DMS 273 (cell line): ENCODE measurements at regions not wholly inside any gene's neighbourhood (a gene's known extent, or its start where the extent isn't known, plus 50 kb on each side); places are given as distances from the start of the nearest gene placed in this dataset.

ENCODE experiments used
- DNase-seq: peaks from one replicate; lab custom pipeline; 2025; ENCODE audit not compliant: unreplicated experiment; lab: John Stamatoyannopoulos, UW

- no peak for DNase-seq
Measured at GRCh38 chr14:85306024-85306423, 223.9 kb upstream of the FLRT2 start.

DNA sequence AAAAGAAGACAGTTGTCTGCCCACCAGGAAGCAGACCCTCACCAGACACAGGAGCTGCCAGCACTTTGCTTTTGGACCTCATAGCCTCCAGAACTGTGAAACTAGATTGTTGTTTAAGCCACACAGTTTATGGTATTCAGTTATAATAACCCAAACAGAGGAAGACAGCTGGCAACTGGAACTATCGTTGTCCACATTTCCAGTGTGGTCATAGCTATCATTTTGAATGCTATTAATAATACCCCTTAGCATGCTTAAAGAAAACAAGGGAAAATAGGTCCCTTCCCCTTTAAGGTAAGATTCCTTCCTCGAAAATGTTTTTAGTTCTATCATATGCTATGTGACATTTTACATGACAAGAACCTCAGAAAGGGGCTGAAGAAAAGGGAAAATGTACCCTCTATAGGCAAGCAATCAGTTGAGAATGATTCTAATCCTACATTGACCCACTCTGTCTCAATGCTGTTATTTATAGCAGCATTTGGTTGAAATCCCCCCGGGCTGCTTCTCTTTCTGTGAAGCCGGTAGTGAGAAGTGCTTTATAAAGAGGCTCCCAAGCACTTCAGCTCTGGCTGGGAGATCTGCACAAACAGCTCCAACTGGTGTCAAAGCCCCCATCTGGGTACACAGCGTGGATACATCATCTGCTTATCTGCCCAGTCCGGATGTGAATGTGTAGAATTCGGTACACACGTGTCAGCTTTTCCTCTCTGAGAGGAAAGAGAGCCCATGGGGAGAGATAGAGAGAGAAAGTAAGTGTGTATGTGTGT is 221.2 kb upstream of the FLRT2 start:
- DNase-seq: no peak

DNA sequence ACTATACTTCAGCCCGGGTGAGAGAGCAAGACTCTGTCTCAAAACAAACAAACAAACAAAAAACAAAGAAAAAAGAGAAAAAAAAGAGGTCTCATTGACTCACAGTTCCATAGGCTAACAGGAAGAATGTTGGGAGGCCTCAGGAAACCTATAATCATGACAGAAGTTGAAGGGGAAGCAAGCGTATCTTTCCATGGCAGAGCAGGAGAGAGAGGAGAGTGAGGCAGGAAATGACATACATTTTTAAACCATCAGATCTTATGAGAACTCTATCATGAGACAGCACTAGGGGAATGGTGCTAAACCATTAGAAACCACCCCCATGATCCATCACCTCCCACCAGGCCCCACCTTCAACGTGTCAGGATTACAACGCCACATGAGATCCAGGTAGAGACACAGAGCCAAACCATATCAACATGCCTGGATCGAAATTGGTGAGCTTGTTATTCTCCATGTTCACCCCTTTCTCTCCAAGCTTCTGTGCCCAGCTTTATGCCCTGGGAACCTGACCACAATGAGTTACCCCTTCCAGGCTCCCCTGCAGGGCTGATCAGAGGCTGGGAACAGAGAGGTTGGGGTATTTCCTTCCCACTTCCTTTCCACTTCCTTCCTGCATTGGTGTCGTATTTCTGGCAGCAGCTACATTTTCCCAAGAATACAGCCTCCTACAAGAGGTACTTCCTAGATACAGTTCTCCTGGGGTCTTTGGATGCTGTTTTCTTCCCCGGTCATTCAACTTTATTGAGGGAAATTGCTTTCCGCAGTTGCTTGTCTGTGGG is 219.3 kb upstream of the FLRT2 start:
- DNase-seq: no peak

DNA sequence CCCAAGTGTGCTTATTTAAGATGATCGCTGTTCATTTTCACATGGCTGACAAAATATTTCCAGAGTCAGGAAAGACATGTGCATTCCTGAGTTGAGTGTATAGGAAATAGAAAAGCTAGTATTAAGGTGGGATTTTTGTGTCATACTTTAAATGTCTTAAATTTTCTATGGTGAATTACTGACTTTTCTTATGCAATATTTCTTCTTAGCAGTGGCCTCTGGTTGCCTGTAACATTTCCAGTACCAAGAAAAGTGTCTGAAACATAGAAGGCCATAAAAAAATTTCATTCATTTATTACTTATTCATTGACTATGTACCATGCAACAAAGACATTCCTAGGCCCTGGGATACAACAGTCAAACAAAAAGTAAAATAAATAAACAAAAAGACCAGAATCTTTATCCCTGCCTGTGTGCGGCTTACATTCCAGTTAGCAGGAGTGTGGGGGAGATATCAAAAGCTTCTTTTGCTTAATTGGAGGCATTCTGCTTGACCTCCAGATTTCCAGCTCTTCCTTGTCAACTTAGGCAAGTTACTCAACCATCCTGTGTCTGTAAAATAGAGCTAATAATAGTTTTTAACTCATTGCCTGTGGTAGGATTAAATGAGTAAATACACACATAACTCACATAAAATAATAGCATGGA is 216.3 kb upstream of the FLRT2 start:
- DNase-seq: no peak

DNA sequence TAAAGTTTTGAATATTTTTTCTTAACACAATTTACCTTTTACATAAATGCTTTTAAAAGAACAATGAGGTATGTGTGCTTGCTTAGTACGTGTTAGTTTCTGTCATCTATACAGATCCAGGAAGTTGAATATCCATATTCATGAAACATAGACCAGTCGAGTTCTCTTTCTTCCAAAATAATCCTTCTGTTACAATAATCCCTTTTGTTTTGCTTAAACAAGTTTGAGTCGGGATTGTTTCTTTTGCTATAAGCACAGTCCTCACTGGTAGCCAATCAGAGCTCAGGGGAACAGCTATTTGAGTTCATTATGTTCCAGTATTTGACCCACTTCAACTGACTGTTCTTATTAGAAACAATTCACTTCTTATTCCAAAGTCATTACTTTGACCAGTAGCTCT is 214.7 kb upstream of the FLRT2 start:
- DNase-seq: no peak

GRCh38 chr14:85315733-85316290 is 214.1 kb upstream of the FLRT2 start:
- DNase-seq: no peak

DNA sequence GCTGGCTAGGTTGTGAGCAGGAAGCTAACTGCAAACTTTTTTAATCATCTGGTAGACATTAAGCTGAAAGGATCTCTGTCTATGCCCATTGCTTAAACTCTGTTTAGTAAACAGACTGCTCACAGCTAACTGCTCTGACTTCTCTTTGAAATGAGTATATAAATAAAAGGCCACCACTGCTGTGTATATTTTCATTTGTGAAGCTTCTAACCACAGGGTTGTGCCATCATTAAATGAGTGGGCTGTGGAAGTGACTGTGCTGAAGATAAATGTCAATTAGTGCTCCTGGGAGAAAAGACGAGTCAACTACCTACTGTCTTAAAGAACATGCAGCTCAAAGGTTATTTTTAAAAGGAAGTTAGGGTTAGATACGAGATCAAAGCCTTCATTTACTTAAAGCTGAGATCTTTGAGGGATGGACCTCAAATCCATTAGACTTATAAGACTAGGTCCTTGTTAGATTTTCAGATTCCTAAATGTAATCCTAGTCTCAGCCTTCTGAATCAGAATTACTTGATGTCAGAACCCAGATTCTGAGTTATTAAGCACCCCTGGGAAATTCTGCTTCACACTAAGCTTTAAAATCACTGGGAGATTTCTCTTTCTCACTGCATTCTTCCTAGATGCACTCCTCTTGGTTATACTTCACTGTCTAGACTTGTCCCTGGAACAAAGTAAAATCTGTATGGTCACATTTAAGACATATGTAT is 213.1 kb upstream of the FLRT2 start:
- DNase-seq: no peak

GRCh38 chr14:85317491-85318021 is 212.4 kb upstream of the FLRT2 start:
- DNase-seq: no peak

- DNase-seq: no peak
Measured at GRCh38 chr14:85319101-85319500, 210.8 kb upstream of the FLRT2 start.

DNA sequence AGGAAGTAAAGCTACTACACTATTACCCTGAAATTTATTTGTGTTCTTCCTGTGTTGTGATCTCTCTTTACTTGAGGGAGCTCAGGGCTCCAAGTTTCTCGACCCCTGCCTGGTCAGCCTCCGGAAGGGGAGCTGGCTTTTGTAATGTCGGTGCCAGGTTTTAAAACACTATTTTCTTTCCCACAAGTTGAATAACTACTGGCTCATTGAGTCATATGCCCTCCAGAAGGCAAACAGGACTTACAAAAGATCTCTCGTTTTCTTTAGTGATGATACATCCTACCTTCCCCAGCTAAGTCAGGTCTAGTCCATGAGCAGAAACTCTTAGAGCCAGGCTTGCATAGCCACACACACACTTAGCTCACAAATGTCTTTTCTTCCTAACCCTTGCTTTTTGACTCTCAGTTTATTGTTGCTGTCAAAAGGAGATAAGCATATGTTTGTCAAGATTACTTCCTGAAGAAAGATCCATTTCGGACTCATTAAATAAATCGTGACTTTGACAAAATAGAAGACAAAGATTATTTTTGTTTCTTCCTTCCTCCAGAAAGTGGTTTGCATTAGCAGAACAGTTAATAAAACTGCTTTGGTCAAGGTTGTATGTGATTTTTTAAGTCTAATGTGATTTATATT is 209.8 kb upstream of the FLRT2 start:
- no peak for DNase-seq

DNA sequence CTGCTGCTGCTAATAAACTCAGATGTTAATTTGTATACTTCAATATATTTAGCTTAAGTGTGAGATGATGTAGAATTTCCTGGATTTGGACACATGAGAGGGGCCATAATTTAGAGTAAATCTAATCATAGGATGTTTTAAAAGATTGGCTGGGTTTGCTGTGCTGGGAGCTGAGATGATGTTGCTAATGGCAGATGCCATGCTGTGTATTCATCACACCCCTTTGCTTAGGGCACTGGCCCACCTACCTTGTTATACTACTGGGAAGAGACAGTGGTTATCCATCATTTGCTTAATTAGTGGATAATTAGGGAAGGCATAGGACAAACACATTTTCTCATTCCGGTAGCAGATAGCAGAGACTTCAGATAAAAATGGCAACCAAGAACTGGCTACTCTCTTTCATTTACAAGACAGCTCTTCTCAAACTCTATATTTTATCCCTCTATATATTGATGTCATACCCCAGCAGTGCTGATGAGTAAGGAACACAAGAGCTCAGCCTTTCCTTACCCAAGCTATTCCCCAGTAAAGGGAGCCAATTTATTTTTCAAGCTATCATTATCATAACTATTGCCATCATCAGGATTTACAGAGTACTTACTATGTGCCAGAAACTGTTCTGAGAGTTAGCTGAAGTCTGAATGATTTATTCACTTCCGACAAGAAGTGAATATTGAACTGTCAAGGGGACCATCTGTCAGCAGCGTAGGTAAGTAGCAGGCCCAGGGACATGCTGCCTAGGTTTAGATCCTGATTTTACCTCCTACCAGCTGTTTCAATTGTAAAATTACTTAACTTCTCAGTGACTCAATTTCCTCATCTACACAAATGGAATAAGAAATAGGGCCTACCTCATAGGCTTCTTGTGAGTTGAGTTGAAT is 204.6 kb upstream of the FLRT2 start:
- DNase-seq: no peak

- no peak for DNase-seq
Measured at GRCh38 chr14:85332401-85332800, 197.5 kb upstream of the FLRT2 start.

DNA sequence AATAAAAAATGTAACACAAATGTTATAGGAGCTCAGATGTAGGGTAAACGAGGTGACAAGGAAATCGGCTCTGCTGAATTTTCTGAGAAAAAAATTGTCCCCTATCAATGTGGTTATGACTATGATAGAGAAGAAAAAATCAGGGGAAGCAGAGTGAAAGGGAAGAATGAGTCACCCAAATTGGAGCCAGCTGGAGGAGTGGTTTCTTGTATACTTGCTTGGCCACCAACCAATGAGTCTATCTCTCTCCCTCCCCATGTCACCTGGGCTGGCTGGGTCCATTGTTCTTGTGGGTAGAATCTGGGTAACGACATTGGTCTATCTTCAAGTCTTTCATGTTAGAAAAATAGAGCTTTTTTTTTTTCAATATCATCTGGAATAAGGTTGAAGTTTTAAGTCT is 196.6 kb upstream of the FLRT2 start:
- DNase-seq: no peak

GRCh38 chr14:85333841-85334240 is 196.1 kb upstream of the FLRT2 start:
- no peak for DNase-seq

GRCh38 chr14:85334316-85334715 is 195.6 kb upstream of the FLRT2 start:
- no peak for DNase-seq

GRCh38 chr14:85336257-85336656 is 193.7 kb upstream of the FLRT2 start:
- DNase-seq: no peak

DNA sequence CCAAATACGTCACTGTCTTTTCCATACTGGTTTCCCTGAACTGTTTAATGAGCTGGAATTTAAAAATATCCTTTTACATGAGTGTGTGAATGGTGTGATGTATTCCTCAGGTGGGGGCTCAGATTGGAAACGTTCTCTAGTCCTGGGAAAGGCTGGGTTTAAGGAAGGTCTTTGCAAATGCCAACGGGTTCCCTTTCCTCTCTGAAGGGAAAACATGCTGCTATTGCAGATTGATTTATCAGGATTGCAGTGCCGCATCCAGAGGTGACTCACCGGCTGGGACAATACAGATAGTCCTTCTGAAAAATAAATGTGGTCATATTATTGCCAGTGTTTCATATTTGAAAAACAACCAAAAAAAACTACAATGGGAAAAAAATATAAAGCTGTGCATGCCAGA is 193.1 kb upstream of the FLRT2 start:
- DNase-seq: no peak

DNA sequence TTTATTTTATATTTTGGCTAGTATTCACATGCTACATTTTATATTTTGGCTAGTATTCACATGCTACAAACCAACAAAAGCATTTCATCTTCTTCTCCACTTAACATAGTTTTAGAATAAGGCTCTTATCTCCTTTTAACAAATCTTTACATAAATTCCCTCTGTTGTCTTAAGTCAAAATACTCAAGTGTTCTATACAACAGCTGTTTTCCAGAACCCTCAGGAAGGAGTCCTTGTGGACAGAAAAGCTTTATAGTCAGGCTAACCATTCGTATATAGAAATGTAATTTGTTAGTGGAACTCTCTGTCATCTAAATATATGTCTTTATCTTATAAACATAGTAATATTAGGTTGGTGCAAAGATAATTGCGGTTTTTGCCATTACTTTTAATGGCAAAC is 191.0 kb upstream of the FLRT2 start:
- DNase-seq: no peak

- no peak for DNase-seq
Measured at GRCh38 chr14:85342858-85343607, 186.9 kb upstream of the FLRT2 start.
